ENCODE measurements at regions not wholly inside any gene's neighbourhood (a gene's known extent, or its start where the extent isn't known, plus 50 kb on each side); places are given as distances from the start of the nearest gene placed in this dataset.

GRCh38 chr12:87720967-87721366 lies 308.2 kb downstream of the C12orf50 start:
- no peak for FAIRE-seq
- no peaks in the 10 kb centered on the region for H3K4me1 Mint-ChIP-seq (ENCODE audit: low read depth, unreplicated experiment)
- Histone ChIP-seq H3K27ac (ENCODE audit: low read depth, low read length) (no peak overlapping the region), H3K79me2 (ENCODE audit: insufficient read depth, low read length) (no peaks in the 10 kb centered on the region), H3K36me3 (ENCODE audit: insufficient read depth, low read length) (no peaks in the 10 kb centered on the region), H3K4me3 (ENCODE audit: insufficient read depth, low read depth, low read length) (no peak overlapping the region), H3K27me3 (ENCODE audit: insufficient read depth, low read length) (no peaks in the 10 kb centered on the region), H3K9me3 (ENCODE audit: insufficient read depth, low read depth, low read length) (no peaks in the 10 kb centered on the region), H3K4me1 (ENCODE audit: insufficient read depth, low read length) (no peaks in the 10 kb centered on the region), H2AFZ (ENCODE audit: low read depth, low read length) (no peak overlapping the region), H4K20me1 (ENCODE audit: insufficient read depth, low read length) (no peaks in the 10 kb centered on the region), H3K4me2 (ENCODE audit: low read length) (no peak overlapping the region), H3K9ac (ENCODE audit: low read length) (no peak overlapping the region)
- no peak overlapping the region for H3K27ac Mint-ChIP-seq (ENCODE audit: unreplicated experiment)
- no peaks in the 10 kb centered on the region for H3K9me3 Mint-ChIP-seq (ENCODE audit: unreplicated experiment)
- TF ChIP-seq EZH2 (IDR thresholded peaks at IDR 0.05; ENCODE audit: insufficient read depth, low read length) (no peak), CTCF (IDR thresholded peaks at IDR 0.05; ENCODE audit: insufficient read depth, low read depth, low read length) (no peak)
- H3K27me3 Mint-ChIP-seq (ENCODE audit: low read depth, unreplicated experiment), result no peaks in the 10 kb centered on the region
- no peak overlapping the region for H3K4me3 Mint-ChIP-seq (ENCODE audit: unreplicated experiment)
- no peaks in the 10 kb centered on the region for H3K36me3 Mint-ChIP-seq (ENCODE audit: low read depth, unreplicated experiment)
- DNase-seq (ENCODE audit: low read depth), result no peak

- H3K27ac Mint-ChIP-seq (ENCODE audit: unreplicated experiment), result no peak overlapping the region
- H3K27ac ChIP-seq (ENCODE audit: low read depth, low read length), result no peak overlapping the region
- H3K79me2 ChIP-seq (ENCODE audit: insufficient read depth, low read length), result no peaks in the 10 kb centered on the region
- no peaks in the 10 kb centered on the region for H4K20me1 ChIP-seq (ENCODE audit: insufficient read depth, low read length)
- FAIRE-seq (no peak), DNase-seq (ENCODE audit: low read depth) (no peak)
- H3K9ac ChIP-seq (ENCODE audit: low read length), result no peak overlapping the region
- no peaks in the 10 kb centered on the region for H3K36me3 ChIP-seq (ENCODE audit: insufficient read depth, low read length)
- H3K36me3 Mint-ChIP-seq (ENCODE audit: low read depth, unreplicated experiment), result no peaks in the 10 kb centered on the region
- TF ChIP-seq EZH2 (IDR thresholded peaks at IDR 0.05; ENCODE audit: insufficient read depth, low read length) (no peak), CTCF (IDR thresholded peaks at IDR 0.05; ENCODE audit: insufficient read depth, low read depth, low read length) (no peak)
- no peaks in the 10 kb centered on the region for H3K27me3 Mint-ChIP-seq (ENCODE audit: low read depth, unreplicated experiment)
- H3K27me3 ChIP-seq (ENCODE audit: insufficient read depth, low read length), result no peaks in the 10 kb centered on the region
- H3K9me3 ChIP-seq (ENCODE audit: insufficient read depth, low read depth, low read length), result no peaks in the 10 kb centered on the region
- peaks cover 9% of the 10 kb centered on the region for H3K9me3 Mint-ChIP-seq (ENCODE audit: unreplicated experiment)
- H3K4me1 Mint-ChIP-seq (ENCODE audit: low read depth, unreplicated experiment), result no peaks in the 10 kb centered on the region
- no peak overlapping the region for H3K4me2 ChIP-seq (ENCODE audit: low read length)
- H3K4me1 ChIP-seq (ENCODE audit: insufficient read depth, low read length), result no peaks in the 10 kb centered on the region
- no peak overlapping the region for H2AFZ ChIP-seq (ENCODE audit: low read depth, low read length)
- no peak overlapping the region for H3K4me3 Mint-ChIP-seq (ENCODE audit: unreplicated experiment)
- no peak overlapping the region for H3K4me3 ChIP-seq (ENCODE audit: insufficient read depth, low read depth, low read length)
These were observed 324.8 kb downstream of the C12orf50 start for GRCh38 chr12:87704374-87704773.

- H3K4me2 ChIP-seq (ENCODE audit: low read length), result no peak overlapping the region
- no peaks in the 10 kb centered on the region for H3K36me3 Mint-ChIP-seq (ENCODE audit: low read depth, unreplicated experiment)
- no peak overlapping the region for H3K4me3 Mint-ChIP-seq (ENCODE audit: unreplicated experiment)
- H2AFZ ChIP-seq (ENCODE audit: low read depth, low read length), result no peak overlapping the region
- peaks cover 4% of the 10 kb centered on the region for H3K4me1 Mint-ChIP-seq (ENCODE audit: low read depth, unreplicated experiment)
- no peak overlapping the region for H3K27ac ChIP-seq (ENCODE audit: low read depth, low read length)
- H4K20me1 ChIP-seq (ENCODE audit: insufficient read depth, low read length), result no peaks in the 10 kb centered on the region
- no peak overlapping the region for H3K27ac Mint-ChIP-seq (ENCODE audit: unreplicated experiment)
- no peaks in the 10 kb centered on the region for H3K79me2 ChIP-seq (ENCODE audit: insufficient read depth, low read length)
- H3K4me1 ChIP-seq (ENCODE audit: insufficient read depth, low read length), result no peaks in the 10 kb centered on the region
- no peaks in the 10 kb centered on the region for H3K27me3 Mint-ChIP-seq (ENCODE audit: low read depth, unreplicated experiment)
- TF ChIP-seq EZH2 (IDR thresholded peaks at IDR 0.05; ENCODE audit: insufficient read depth, low read length), result no peak
- no peak for TF ChIP-seq CTCF (IDR thresholded peaks at IDR 0.05; ENCODE audit: insufficient read depth, low read depth, low read length)
- no peaks in the 10 kb centered on the region for H3K36me3 ChIP-seq (ENCODE audit: insufficient read depth, low read length)
- H3K9me3 Mint-ChIP-seq (ENCODE audit: unreplicated experiment), result no peaks in the 10 kb centered on the region
- DNase-seq (ENCODE audit: low read depth) (peak; percentile 25), FAIRE-seq (no peak)
- no peak overlapping the region for H3K4me3 ChIP-seq (ENCODE audit: insufficient read depth, low read depth, low read length)
- H3K9me3 ChIP-seq (ENCODE audit: insufficient read depth, low read depth, low read length), result no peaks in the 10 kb centered on the region
- H3K9ac ChIP-seq (ENCODE audit: low read length), result no peak overlapping the region
- H3K27me3 ChIP-seq (ENCODE audit: insufficient read depth, low read length), result no peaks in the 10 kb centered on the region
These were observed 338.9 kb downstream of the C12orf50 start for GRCh38 chr12:87690236-87690810.

Measured in astrocyte (in vitro differentiated cells and primary cell).